GM12892 (cell line): ENCODE measurements at regions not wholly inside any gene's neighbourhood (a gene's known extent, or its start where the extent isn't known, plus 50 kb on each side); places are given as distances from the start of the nearest gene placed in this dataset.

Source experiments
- POLR2A ChIP-seq: IDR thresholded peaks from 2 replicates; pipeline ENCODE4 v1.6.1; 2011; ENCODE audit warnings: low read depth, low read length, control low read depth
- POLR2AphosphoS5 ChIP-seq: IDR thresholded peaks from 2 replicates; pipeline ENCODE4 v1.6.1; 2011; ENCODE audit warnings: low read depth, low read length, control low read depth

- TF ChIP-seq POLR2AphosphoS5 (no peak), POLR2A (no peak)
Observed at GRCh38 chr6:156190270-156190669, 586.9 kb upstream of the ARID1B start.
